ENCODE measurements at regions not wholly inside any gene's neighbourhood (a gene's known extent, or its start where the extent isn't known, plus 50 kb on each side); places are given as distances from the start of the nearest gene placed in this dataset.

DNA sequence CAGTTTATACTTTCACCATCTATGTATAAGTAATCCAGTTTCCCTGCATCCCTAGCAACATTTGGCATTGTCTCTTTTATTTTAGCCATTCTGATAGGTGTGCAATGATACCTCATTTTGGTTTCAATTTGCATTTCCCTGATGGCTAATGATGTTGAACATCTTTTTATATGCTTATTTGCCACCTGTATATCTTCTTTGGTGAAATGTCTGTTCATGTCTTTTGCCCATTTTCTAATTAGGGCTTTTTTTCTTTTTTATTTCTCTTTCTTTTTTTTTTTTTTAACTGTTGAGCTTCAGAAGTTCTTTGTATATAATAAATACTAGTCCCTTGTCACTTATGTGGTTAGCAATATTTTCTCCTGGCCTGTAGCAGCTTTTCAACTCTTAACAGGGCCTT lies 68.9 kb downstream of the TM2D3 start:
- no peak for TF ChIP-seq TAF1 (IDR thresholded peaks at IDR 0.05; ENCODE audit: borderline replicate concordance, low read depth, low read length)
- Histone ChIP-seq H3K79me2 (ENCODE audit: insufficient read depth) (no peaks in the 10 kb centered on the region), H2AFZ (ENCODE audit: low read depth) (no peak overlapping the region), H3K9me3 (no peaks in the 10 kb centered on the region), H3K4me1 (ENCODE audit: control insufficient read depth in 1 of 2, insufficient read depth in 2 of 2, low read depth in 1 of 2, low read length in 1 of 2) (no peaks in the 10 kb centered on the region), H4K20me1 (ENCODE audit: insufficient read depth) (no peaks in the 10 kb centered on the region), H3F3A (replicated peaks; ENCODE audit: insufficient read depth) (no peaks in the 10 kb centered on the region), H3K36me3 (replicated peaks in 1 of 2; ENCODE audit: control insufficient read depth in 1 of 2, insufficient read depth in 2 of 2, low read length in 1 of 2) (no peaks in the 10 kb centered on the region), H3K9me2 (no peaks in the 10 kb centered on the region; the same call in 1 of the 2 replicates), H3K4me2 (no peak overlapping the region), H3K9ac (no peak overlapping the region), H3K27ac (ENCODE audit: low read depth in 2 of 2, low read length in 1 of 2) (no peak overlapping the region), H3K4me3 (ENCODE audit: low read depth in 2 of 2, low read length in 1 of 2) (no peak overlapping the region), H3K27me3 (ENCODE audit: insufficient read depth) (no peaks in the 10 kb centered on the region)
- POLR2A ChIA-PET: no interaction called here
- CTCF ChIA-PET: no interaction called here
- no peak for DNase-seq

DNA sequence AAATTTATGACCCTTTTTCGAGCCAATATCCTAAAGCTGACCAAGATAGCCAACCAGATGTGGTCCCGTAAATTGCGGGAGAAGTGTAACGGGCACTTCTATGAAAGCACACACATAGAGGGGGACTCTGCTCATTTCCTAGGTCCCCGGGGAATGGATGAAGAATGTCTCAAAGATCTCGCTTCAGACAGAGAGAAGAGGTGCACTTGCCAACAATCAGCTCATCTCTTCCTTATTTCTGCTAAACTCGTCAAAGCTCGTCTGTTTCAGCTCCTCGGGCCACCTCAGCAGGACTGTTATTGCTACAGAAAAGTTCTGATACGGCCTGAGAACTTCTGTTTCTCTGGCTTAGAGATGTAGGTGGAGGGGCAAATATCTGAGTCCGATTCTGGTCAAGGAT lies 71.8 kb downstream of the TM2D3 start:
- no peaks in the 10 kb centered on the region for H3K27me3 ChIP-seq (ENCODE audit: insufficient read depth)
- no peak overlapping the region for H3K9ac ChIP-seq
- no peak overlapping the region for H3K27ac ChIP-seq (ENCODE audit: low read depth in 2 of 2, low read length in 1 of 2)
- H2AFZ ChIP-seq (ENCODE audit: low read depth): no peak overlapping the region
- no peaks in the 10 kb centered on the region for H3K9me3 ChIP-seq
- DNase-seq: no peak
- no peaks in the 10 kb centered on the region for H4K20me1 ChIP-seq (ENCODE audit: insufficient read depth)
- H3K4me3 ChIP-seq (ENCODE audit: low read depth in 2 of 2, low read length in 1 of 2): no peak overlapping the region
- H3K4me1 ChIP-seq (ENCODE audit: control insufficient read depth in 1 of 2, insufficient read depth in 2 of 2, low read depth in 1 of 2, low read length in 1 of 2): no peaks in the 10 kb centered on the region
- 36% methylated on average over 11 of the region's 11 CpGs for WGBS (ENCODE audit: low lambda C conversion rate)
- no peaks in the 10 kb centered on the region for H3F3A ChIP-seq (replicated peaks; ENCODE audit: insufficient read depth)
- ChIA-PET CTCF (no interaction called here), POLR2A (interaction anchor here (1.1 kb wide), 1 partner anchor 14 kb away, joined by 4 read pairs; no protein-coding TSS in a partner anchor)
- no peaks in the 10 kb centered on the region for H3K79me2 ChIP-seq (ENCODE audit: insufficient read depth)
- H3K36me3 ChIP-seq (replicated peaks in 1 of 2; ENCODE audit: control insufficient read depth in 1 of 2, insufficient read depth in 2 of 2, low read length in 1 of 2): no peaks in the 10 kb centered on the region
- TF ChIP-seq, protein P1, sequence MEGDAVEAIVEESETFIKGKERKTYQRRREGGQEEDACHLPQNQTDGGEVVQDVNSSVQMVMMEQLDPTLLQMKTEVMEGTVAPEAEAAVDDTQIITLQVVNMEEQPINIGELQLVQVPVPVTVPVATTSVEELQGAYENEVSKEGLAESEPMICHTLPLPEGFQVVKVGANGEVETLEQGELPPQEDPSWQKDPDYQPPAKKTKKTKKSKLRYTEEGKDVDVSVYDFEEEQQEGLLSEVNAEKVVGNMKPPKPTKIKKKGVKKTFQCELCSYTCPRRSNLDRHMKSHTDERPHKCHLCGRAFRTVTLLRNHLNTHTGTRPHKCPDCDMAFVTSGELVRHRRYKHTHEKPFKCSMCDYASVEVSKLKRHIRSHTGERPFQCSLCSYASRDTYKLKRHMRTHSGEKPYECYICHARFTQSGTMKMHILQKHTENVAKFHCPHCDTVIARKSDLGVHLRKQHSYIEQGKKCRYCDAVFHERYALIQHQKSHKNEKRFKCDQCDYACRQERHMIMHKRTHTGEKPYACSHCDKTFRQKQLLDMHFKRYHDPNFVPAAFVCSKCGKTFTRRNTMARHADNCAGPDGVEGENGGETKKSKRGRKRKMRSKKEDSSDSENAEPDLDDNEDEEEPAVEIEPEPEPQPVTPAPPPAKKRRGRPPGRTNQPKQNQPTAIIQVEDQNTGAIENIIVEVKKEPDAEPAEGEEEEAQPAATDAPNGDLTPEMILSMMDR (IDR thresholded peaks at IDR 0.05): no peak
- TF ChIP-seq RXRA (IDR thresholded peaks at IDR 0.05; ENCODE audit: borderline replicate concordance, low read depth) (no peak), SIN3A (IDR thresholded peaks at IDR 0.05; ENCODE audit: borderline replicate concordance, low read depth, low read length) (no peak)
- TF ChIP-seq, protein P2, sequence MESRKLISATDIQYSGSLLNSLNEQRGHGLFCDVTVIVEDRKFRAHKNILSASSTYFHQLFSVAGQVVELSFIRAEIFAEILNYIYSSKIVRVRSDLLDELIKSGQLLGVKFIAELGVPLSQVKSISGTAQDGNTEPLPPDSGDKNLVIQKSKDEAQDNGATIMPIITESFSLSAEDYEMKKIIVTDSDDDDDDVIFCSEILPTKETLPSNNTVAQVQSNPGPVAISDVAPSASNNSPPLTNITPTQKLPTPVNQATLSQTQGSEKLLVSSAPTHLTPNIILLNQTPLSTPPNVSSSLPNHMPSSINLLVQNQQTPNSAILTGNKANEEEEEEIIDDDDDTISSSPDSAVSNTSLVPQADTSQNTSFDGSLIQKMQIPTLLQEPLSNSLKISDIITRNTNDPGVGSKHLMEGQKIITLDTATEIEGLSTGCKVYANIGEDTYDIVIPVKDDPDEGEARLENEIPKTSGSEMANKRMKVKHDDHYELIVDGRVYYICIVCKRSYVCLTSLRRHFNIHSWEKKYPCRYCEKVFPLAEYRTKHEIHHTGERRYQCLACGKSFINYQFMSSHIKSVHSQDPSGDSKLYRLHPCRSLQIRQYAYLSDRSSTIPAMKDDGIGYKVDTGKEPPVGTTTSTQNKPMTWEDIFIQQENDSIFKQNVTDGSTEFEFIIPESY (IDR thresholded peaks at IDR 0.05; ENCODE audit: borderline replicate concordance, low read depth): no peak
- H3K9me2 ChIP-seq: no peaks in the 10 kb centered on the region; the same call in 1 of the 2 replicates
- no peak overlapping the region for H3K4me2 ChIP-seq

DNA sequence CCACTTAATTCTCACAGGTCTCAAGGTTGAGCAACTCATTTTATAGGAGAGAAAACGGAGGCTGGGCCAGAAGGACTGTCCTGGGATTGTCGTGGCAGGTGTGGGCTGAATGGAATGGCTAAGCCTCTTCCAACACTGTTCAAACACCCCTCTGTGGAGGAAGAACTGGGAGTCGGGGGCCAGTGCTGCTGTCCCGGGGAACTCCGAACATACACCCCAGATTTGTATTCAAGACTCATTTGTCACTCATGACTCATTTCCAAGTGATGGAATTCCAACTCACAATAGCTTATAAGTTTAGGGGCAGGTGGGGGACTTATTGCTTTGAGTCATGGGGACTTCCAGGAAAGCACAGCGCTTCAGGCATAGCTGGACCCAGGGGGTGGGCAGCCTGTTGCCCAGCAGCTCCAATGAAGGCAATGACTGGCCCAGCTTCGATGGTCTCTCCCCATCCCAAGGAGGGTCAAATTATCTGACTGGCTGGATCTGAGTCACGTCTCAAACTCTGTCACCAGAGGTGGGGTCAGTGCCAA lies 72.5 kb downstream of the TM2D3 start:
- Histone ChIP-seq H3K4me2 (no peak overlapping the region), H2AFZ (ENCODE audit: low read depth) (no peak overlapping the region), H3K79me2 (ENCODE audit: insufficient read depth) (no peaks in the 10 kb centered on the region), H3K9me3 (no peaks in the 10 kb centered on the region), H3K9ac (no peak overlapping the region), H3K27ac (ENCODE audit: low read depth in 2 of 2, low read length in 1 of 2) (no peak overlapping the region), H3F3A (replicated peaks; ENCODE audit: insufficient read depth) (peaks cover 3% of the 10 kb centered on the region), H3K27me3 (ENCODE audit: insufficient read depth) (no peaks in the 10 kb centered on the region), H3K4me1 (ENCODE audit: control insufficient read depth in 1 of 2, insufficient read depth in 2 of 2, low read depth in 1 of 2, low read length in 1 of 2) (no peaks in the 10 kb centered on the region), H3K4me3 (ENCODE audit: low read depth in 2 of 2, low read length in 1 of 2) (no peak overlapping the region; a peak in 1 of 4 replicates), H3K9me2 (no peaks in the 10 kb centered on the region), H3K36me3 (replicated peaks in 1 of 2; ENCODE audit: control insufficient read depth in 1 of 2, insufficient read depth in 2 of 2, low read length in 1 of 2) (no peaks in the 10 kb centered on the region), H4K20me1 (ENCODE audit: insufficient read depth) (no peaks in the 10 kb centered on the region)
- POLR2A ChIA-PET: no interaction called here
- CTCF ChIA-PET: interaction anchor here (1.6 kb wide), 1 partner anchor 26 kb away, joined by 3 read pairs; no protein-coding TSS in a partner anchor
- 16% methylated on average over 7 of the region's 8 CpGs for WGBS (ENCODE audit: low lambda C conversion rate)
- no peak for DNase-seq
- TF ChIP-seq RXRA (IDR thresholded peaks at IDR 0.05; ENCODE audit: borderline replicate concordance, low read depth) (no peak), GATA2 (CRISPR knock-in tag; IDR thresholded peaks at IDR 0.05) (no peak), RCOR1 (IDR thresholded peaks at IDR 0.05; ENCODE audit: low read length) (no peak), RAD21 (IDR thresholded peaks at IDR 0.05; ENCODE audit: low read length) (no peak), CHD2 (IDR thresholded peaks at IDR 0.05; ENCODE audit: low read length, partially characterized antibody) (no peak), TAF1 (IDR thresholded peaks at IDR 0.05; ENCODE audit: borderline replicate concordance, low read depth, low read length) (no peak)
- TF ChIP-seq, protein P3, sequence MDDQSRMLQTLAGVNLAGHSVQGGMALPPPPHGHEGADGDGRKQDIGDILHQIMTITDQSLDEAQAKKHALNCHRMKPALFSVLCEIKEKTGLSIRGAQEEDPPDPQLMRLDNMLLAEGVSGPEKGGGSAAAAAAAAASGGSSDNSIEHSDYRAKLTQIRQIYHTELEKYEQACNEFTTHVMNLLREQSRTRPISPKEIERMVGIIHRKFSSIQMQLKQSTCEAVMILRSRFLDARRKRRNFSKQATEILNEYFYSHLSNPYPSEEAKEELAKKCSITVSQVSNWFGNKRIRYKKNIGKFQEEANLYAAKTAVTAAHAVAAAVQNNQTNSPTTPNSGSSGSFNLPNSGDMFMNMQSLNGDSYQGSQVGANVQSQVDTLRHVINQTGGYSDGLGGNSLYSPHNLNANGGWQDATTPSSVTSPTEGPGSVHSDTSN (IDR thresholded peaks at IDR 0.05): no peak
- TF ChIP-seq, protein P4, sequence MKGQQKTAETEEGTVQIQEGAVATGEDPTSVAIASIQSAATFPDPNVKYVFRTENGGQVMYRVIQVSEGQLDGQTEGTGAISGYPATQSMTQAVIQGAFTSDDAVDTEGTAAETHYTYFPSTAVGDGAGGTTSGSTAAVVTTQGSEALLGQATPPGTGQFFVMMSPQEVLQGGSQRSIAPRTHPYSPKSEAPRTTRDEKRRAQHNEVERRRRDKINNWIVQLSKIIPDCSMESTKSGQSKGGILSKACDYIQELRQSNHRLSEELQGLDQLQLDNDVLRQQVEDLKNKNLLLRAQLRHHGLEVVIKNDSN (IDR thresholded peaks at IDR 0.05; ENCODE audit: borderline replicate concordance, low read depth): no peak

Measured in SK-N-SH (cell line).